NCI-H1436 treated with DMSO at 0.1 percent for 48 hours (cell line): ENCODE measurements at regions not wholly inside any gene's neighbourhood (a gene's known extent, or its start where the extent isn't known, plus 50 kb on each side); places are given as distances from the start of the nearest gene placed in this dataset.
"Not testable (repeated sequence)": the region's sequence is repeated elsewhere in the genome, so short reads cannot be mapped to it uniquely, and the experiment has no call there.

ENCODE experiments used
- DNase-seq: peaks from one replicate; lab custom pipeline; 2025; lab: John Stamatoyannopoulos, UW

GRCh38 chr1:73854527-73854926 lies 343.4 kb downstream of the LRRIQ3 start:
- DNase-seq, result no peak

- no peak for DNase-seq
Measured at GRCh38 chr1:73842436-73842835, 355.5 kb downstream of the LRRIQ3 start.

GRCh38 chr1:73839922-73840321 lies 358.1 kb downstream of the LRRIQ3 start:
- DNase-seq, result no peak

GRCh38 chr1:73832276-73833181 lies 365.4 kb downstream of the LRRIQ3 start:
- no peak for DNase-seq

GRCh38 chr1:73827283-73827682 lies 370.7 kb downstream of the LRRIQ3 start:
- not testable (repeated sequence) for DNase-seq

- DNase-seq, result no peak
Measured at GRCh38 chr1:73824065-73824464, 373.9 kb downstream of the LRRIQ3 start.

GRCh38 chr1:73821520-73821919 lies 376.5 kb downstream of the LRRIQ3 start:
- DNase-seq, result no peak

- DNase-seq, result no peak
Measured at GRCh38 chr1:73820843-73821242, 377.1 kb downstream of the LRRIQ3 start.

GRCh38 chr1:73813716-73814115 lies 384.3 kb downstream of the LRRIQ3 start:
- no peak for DNase-seq

GRCh38 chr1:73813236-73813635 lies 384.7 kb downstream of the LRRIQ3 start:
- DNase-seq, result no peak

GRCh38 chr1:73811798-73812197 lies 386.2 kb downstream of the LRRIQ3 start:
- no peak for DNase-seq

- no peak for DNase-seq
Measured at GRCh38 chr1:73804935-73805334, 393.0 kb downstream of the LRRIQ3 start.

- DNase-seq, result no peak
Measured at GRCh38 chr1:73803380-73803779, 394.6 kb downstream of the LRRIQ3 start.

- no peak for DNase-seq
Measured at GRCh38 chr1:73801912-73802429, 396.0 kb downstream of the LRRIQ3 start.

- DNase-seq, result no peak
Measured at GRCh38 chr1:73800376-73800775, 397.6 kb downstream of the LRRIQ3 start.

GRCh38 chr1:73789965-73790364 lies 408.0 kb downstream of the LRRIQ3 start:
- DNase-seq, result no peak

- no peak for DNase-seq
Measured at GRCh38 chr1:73784026-73784425, 413.9 kb downstream of the LRRIQ3 start.

GRCh38 chr1:73783352-73783751 lies 414.6 kb downstream of the LRRIQ3 start:
- DNase-seq, result no peak

GRCh38 chr1:73782901-73783300 lies 415.1 kb downstream of the LRRIQ3 start:
- no peak for DNase-seq

- DNase-seq, result no peak
Measured at GRCh38 chr1:73781251-73781650, 416.7 kb downstream of the LRRIQ3 start.

- DNase-seq, result no peak
Measured at GRCh38 chr1:73778471-73778870, 419.5 kb downstream of the LRRIQ3 start.

GRCh38 chr1:73775896-73776295 lies 422.1 kb downstream of the LRRIQ3 start:
- DNase-seq, result no peak

GRCh38 chr1:73772941-73773340 lies 425.0 kb downstream of the LRRIQ3 start:
- no peak for DNase-seq

GRCh38 chr1:73771396-73771795 lies 426.6 kb downstream of the LRRIQ3 start:
- no peak for DNase-seq
